Muscle layer of colon (tissue), 2 donors: ENCODE measurements at regions not wholly inside any gene's neighbourhood (a gene's known extent, or its start where the extent isn't known, plus 50 kb on each side); places are given as distances from the start of the nearest gene placed in this dataset.

Experiments used
- H3K27ac ChIP-seq: one replicate; pipeline ENCODE4 v1.7.0; 2013; ENCODE audit warnings: low read depth, mild to moderate bottlenecking, low read length, moderate library complexity
- H3K27me3 ChIP-seq, 2 donors: one replicate each; pipeline ENCODE4 v1.7.0; 2013; ENCODE audit warnings: low read length in 2 of 2, mild to moderate bottlenecking in 2 of 2; ENCODE audit not compliant: insufficient read depth in 2 of 2, control insufficient read depth in 1 of 2
- H3K36me3 ChIP-seq: one replicate; pipeline ENCODE4 v1.7.0; 2013; ENCODE audit warnings: mild to moderate bottlenecking, low read length; ENCODE audit not compliant: insufficient read depth
- H3K4me1 ChIP-seq: one replicate; pipeline ENCODE4 v1.7.0; 2013; ENCODE audit warnings: mild to moderate bottlenecking, low read length; ENCODE audit not compliant: insufficient read depth
- H3K4me3 ChIP-seq, 2 donors: one replicate each; pipeline ENCODE4 v1.7.0; 2013; ENCODE audit warnings: low read length in 2 of 2, low read depth in 1 of 2, mild to moderate bottlenecking in 1 of 2, moderate library complexity in 1 of 2
- H3K9ac ChIP-seq: one replicate; pipeline ENCODE4 v1.7.0; 2013; ENCODE audit warnings: low read length
- H3K9me3 ChIP-seq: one replicate; pipeline ENCODE4 v1.7.0; 2013; ENCODE audit warnings: mild to moderate bottlenecking, low read length
- donor health status: abdominal sarcoma.
- donor health status: Adenocarcinoma of cecum.

- Histone ChIP-seq H3K27me3 (no peaks in the 10 kb centered on the region), H3K4me1 (no peaks in the 10 kb centered on the region), H3K36me3 (no peaks in the 10 kb centered on the region), H3K9ac (no peak overlapping the region), H3K27ac (no peak overlapping the region), H3K4me3 (no peak overlapping the region), H3K9me3 (no peaks in the 10 kb centered on the region)
Observed at GRCh38 chr2:52810460-52810859, 957.1 kb upstream of the CHAC2 start.

GRCh38 chr2:52805901-52806410, 961.6 kb upstream of the CHAC2 start:
- no peaks in the 10 kb centered on the region for H3K4me1 ChIP-seq
- H3K27ac ChIP-seq, result no peak overlapping the region
- no peaks in the 10 kb centered on the region for H3K27me3 ChIP-seq
- no peak overlapping the region for H3K9ac ChIP-seq
- no peaks in the 10 kb centered on the region for H3K36me3 ChIP-seq
- H3K9me3 ChIP-seq, result no peaks in the 10 kb centered on the region
- H3K4me3 ChIP-seq, result no peak overlapping the region

- Histone ChIP-seq H3K27ac (no peak overlapping the region), H3K4me3 (no peak overlapping the region), H3K36me3 (no peaks in the 10 kb centered on the region), H3K9me3 (no peaks in the 10 kb centered on the region), H3K27me3 (no peaks in the 10 kb centered on the region), H3K9ac (no peak overlapping the region), H3K4me1 (no peaks in the 10 kb centered on the region)
Observed at GRCh38 chr2:52794581-52794980, 973.0 kb upstream of the CHAC2 start.

GRCh38 chr2:52779446-52779845, 988.2 kb upstream of the CHAC2 start:
- Histone ChIP-seq H3K27me3 (no peaks in the 10 kb centered on the region), H3K9ac (no peak overlapping the region), H3K9me3 (no peaks in the 10 kb centered on the region)

GRCh38 chr2:52776571-52776970, 991.0 kb upstream of the CHAC2 start:
- no peak overlapping the region for H3K4me3 ChIP-seq
- H3K9ac ChIP-seq, result no peak overlapping the region
- no peak overlapping the region for H3K27ac ChIP-seq
- H3K36me3 ChIP-seq, result no peaks in the 10 kb centered on the region
- no peaks in the 10 kb centered on the region for H3K27me3 ChIP-seq
- H3K9me3 ChIP-seq, result no peaks in the 10 kb centered on the region
- H3K4me1 ChIP-seq, result no peaks in the 10 kb centered on the region

More at GRCh38 chr2:52779446-52779845, 988.2 kb upstream of the CHAC2 start:
- Histone ChIP-seq H3K4me3 (no peak overlapping the region), H3K27ac (no peak overlapping the region), H3K36me3 (no peaks in the 10 kb centered on the region), H3K4me1 (no peaks in the 10 kb centered on the region)

- Histone ChIP-seq H3K9ac (no peak overlapping the region), H3K4me1 (no peaks in the 10 kb centered on the region), H3K4me3 (no peak overlapping the region), H3K27ac (no peak overlapping the region), H3K9me3 (no peaks in the 10 kb centered on the region), H3K27me3 (no peaks in the 10 kb centered on the region), H3K36me3 (no peaks in the 10 kb centered on the region)
Observed at GRCh38 chr2:52775674-52776073, 991.9 kb upstream of the CHAC2 start.

GRCh38 chr2:52765735-52766134, 1001.9 kb upstream of the CHAC2 start:
- Histone ChIP-seq H3K9me3 (no peaks in the 10 kb centered on the region), H3K4me1 (no peaks in the 10 kb centered on the region), H3K9ac (no peak overlapping the region), H3K4me3 (no peak overlapping the region), H3K36me3 (no peaks in the 10 kb centered on the region), H3K27me3 (no peaks in the 10 kb centered on the region), H3K27ac (no peak overlapping the region)

GRCh38 chr2:52749764-52750163, 1017.8 kb upstream of the CHAC2 start:
- no peak overlapping the region for H3K9ac ChIP-seq
- H3K27ac ChIP-seq, result no peak overlapping the region
- H3K36me3 ChIP-seq, result no peaks in the 10 kb centered on the region
- H3K9me3 ChIP-seq, result no peaks in the 10 kb centered on the region
- H3K4me3 ChIP-seq, result no peak overlapping the region
- H3K27me3 ChIP-seq, result no peaks in the 10 kb centered on the region
- H3K4me1 ChIP-seq, result no peaks in the 10 kb centered on the region

GRCh38 chr2:52745144-52745543, 1022.5 kb upstream of the CHAC2 start:
- no peaks in the 10 kb centered on the region for H3K36me3 ChIP-seq
- no peak overlapping the region for H3K27ac ChIP-seq
- no peaks in the 10 kb centered on the region for H3K9me3 ChIP-seq
- no peaks in the 10 kb centered on the region for H3K27me3 ChIP-seq
- H3K9ac ChIP-seq, result no peak overlapping the region
- no peak overlapping the region for H3K4me3 ChIP-seq
- no peaks in the 10 kb centered on the region for H3K4me1 ChIP-seq

- no peaks in the 10 kb centered on the region for H3K36me3 ChIP-seq
- no peak overlapping the region for H3K27ac ChIP-seq
- H3K4me1 ChIP-seq, result no peaks in the 10 kb centered on the region
- H3K27me3 ChIP-seq, result no peaks in the 10 kb centered on the region
- H3K9me3 ChIP-seq, result no peaks in the 10 kb centered on the region
- no peak overlapping the region for H3K4me3 ChIP-seq
- H3K9ac ChIP-seq, result no peak overlapping the region
Observed at GRCh38 chr2:52732849-52733395, 1034.7 kb upstream of the CHAC2 start.

- Histone ChIP-seq H3K27me3 (no peaks in the 10 kb centered on the region), H3K4me1 (no peaks in the 10 kb centered on the region), H3K9me3 (no peaks in the 10 kb centered on the region), H3K36me3 (no peaks in the 10 kb centered on the region), H3K9ac (no peak overlapping the region), H3K27ac (no peak overlapping the region), H3K4me3 (no peak overlapping the region)
Observed at GRCh38 chr2:52724585-52724984, 1043.0 kb upstream of the CHAC2 start.

- no peaks in the 10 kb centered on the region for H3K36me3 ChIP-seq
- no peak overlapping the region for H3K27ac ChIP-seq
- H3K27me3 ChIP-seq, result no peaks in the 10 kb centered on the region
- no peaks in the 10 kb centered on the region for H3K9me3 ChIP-seq
- no peak overlapping the region for H3K4me3 ChIP-seq
- no peak overlapping the region for H3K9ac ChIP-seq
- no peaks in the 10 kb centered on the region for H3K4me1 ChIP-seq
Observed at GRCh38 chr2:52717836-52718235, 1049.8 kb upstream of the CHAC2 start.
